Cardiac septum (tissue), 1 donor: ENCODE measurements at regions not wholly inside any gene's neighbourhood (a gene's known extent, or its start where the extent isn't known, plus 50 kb on each side); places are given as distances from the start of the nearest gene placed in this dataset.

ENCODE experiments used
- DNase-seq: peaks from one replicate; pipeline ENCODE4 v3.0.0-alpha.2; 2020; ENCODE audit warnings: low spot score
- intact Hi-C: fragments of 100-400 bp; cut with DNase I; formaldehyde crosslinking; loops from one replicate; pipeline ENCODE4 v1.14.0; 2022
- donor health status: DM: no; HTN: no; CAD: no.

GRCh38 chr5:2902742-2903297 is 151.3 kb upstream of the IRX2 start:
- DNase-seq: no peak
- intact Hi-C loops: no loop called here

GRCh38 chr5:2902186-2902585 is 150.7 kb upstream of the IRX2 start:
- intact Hi-C loops: no loop called here
- no peak for DNase-seq

GRCh38 chr5:2901511-2901910 is 150.0 kb upstream of the IRX2 start:
- intact Hi-C loops: no loop called here
- no peak for DNase-seq

- DNase-seq: no peak
These were observed 149.6 kb upstream of the IRX2 start for GRCh38 chr5:2901096-2901495.

GRCh38 chr5:2900360-2900759 is 148.9 kb upstream of the IRX2 start:
- intact Hi-C loops: no loop called here
- DNase-seq: no peak

More at GRCh38 chr5:2901096-2901495, 149.6 kb upstream of the IRX2 start:
- intact Hi-C loops: no loop called here

GRCh38 chr5:2899311-2899710 is 147.8 kb upstream of the IRX2 start:
- intact Hi-C loops: no loop called here
- no peak for DNase-seq

GRCh38 chr5:2898661-2899060 is 147.2 kb upstream of the IRX2 start:
- DNase-seq: no peak
- intact Hi-C loops: no loop called here

GRCh38 chr5:2897276-2897961 is 145.9 kb upstream of the IRX2 start:
- DNase-seq: no peak
- intact Hi-C loops: no loop called here

- no peak for DNase-seq
- intact Hi-C loops: no loop called here
These were observed 145.1 kb upstream of the IRX2 start for GRCh38 chr5:2896371-2897275.

- DNase-seq: no peak
- intact Hi-C loops: no loop called here
These were observed 144.4 kb upstream of the IRX2 start for GRCh38 chr5:2895876-2896275.

- no peak for DNase-seq
- intact Hi-C loops: no loop called here
These were observed 143.7 kb upstream of the IRX2 start for GRCh38 chr5:2895196-2895595.

- intact Hi-C loops: no loop called here
- no peak for DNase-seq
These were observed 143.3 kb upstream of the IRX2 start for GRCh38 chr5:2894736-2895135.

- DNase-seq: no peak
- intact Hi-C loops: no loop called here
These were observed 142.8 kb upstream of the IRX2 start for GRCh38 chr5:2894316-2894715.

- DNase-seq: no peak
- intact Hi-C loops: no loop called here
These were observed 141.1 kb upstream of the IRX2 start for GRCh38 chr5:2892466-2893000.

GRCh38 chr5:2891781-2892180 is 140.3 kb upstream of the IRX2 start:
- DNase-seq: no peak
- intact Hi-C loops: no loop called here

GRCh38 chr5:2890011-2890410 is 138.5 kb upstream of the IRX2 start:
- DNase-seq: peak; percentile 66
- intact Hi-C loops: no loop called here

GRCh38 chr5:2888520-2889060 is 137.1 kb upstream of the IRX2 start:
- DNase-seq: peak; percentile 56
- intact Hi-C loops: no loop called here

GRCh38 chr5:2887481-2888348 is 136.2 kb upstream of the IRX2 start:
- DNase-seq: peak; percentile 67
- intact Hi-C loops: no loop called here

GRCh38 chr5:2886531-2886930 is 135.1 kb upstream of the IRX2 start:
- DNase-seq: no peak
- intact Hi-C loops: no loop called here
